H9 (cell line): ENCODE measurements at regions not wholly inside any gene's neighbourhood (a gene's known extent, or its start where the extent isn't known, plus 50 kb on each side); places are given as distances from the start of the nearest gene placed in this dataset.

ENCODE experiments used
- DNase-seq: peaks from one replicate; pipeline ENCODE4 v3.0.0-alpha.2; 2017
- H2AFZ ChIP-seq: one replicate; pipeline ENCODE4 v1.6.1; 2013; ENCODE audit warnings: mild to moderate bottlenecking, low read length, control low read depth, moderate library complexity
- H2AK5ac ChIP-seq: 2 replicates; pipeline ENCODE4 v1.6.1; 2013; ENCODE audit warnings: low read length, control low read depth, mixed read lengths; ENCODE audit not compliant: insufficient read length
- H2BK120ac ChIP-seq: one replicate; pipeline ENCODE4 v1.6.1; 2013; ENCODE audit warnings: low read depth, mild to moderate bottlenecking, low read length, control low read depth, inconsistent platforms; ENCODE audit not compliant: poor library complexity, severe bottlenecking
- H2BK12ac ChIP-seq: 2 replicates; pipeline ENCODE4 v1.6.1; 2013; ENCODE audit warnings: low read length, control low read depth, mixed read lengths, low read depth; ENCODE audit not compliant: insufficient read length
- H2BK15ac ChIP-seq: 2 replicates; pipeline ENCODE4 v1.6.1; 2013; ENCODE audit warnings: low read depth, low read length, control low read depth
- H2BK20ac ChIP-seq: one replicate; pipeline ENCODE4 v1.6.1; 2013; ENCODE audit warnings: low read depth, mild to moderate bottlenecking, low read length, control low read depth, inconsistent platforms; ENCODE audit not compliant: poor library complexity, severe bottlenecking
- H2BK5ac ChIP-seq: 2 replicates; pipeline ENCODE4 v1.6.1; 2013; ENCODE audit warnings: low read length, control low read depth, mixed read lengths; ENCODE audit not compliant: insufficient read length
- H3K14ac ChIP-seq: 2 replicates; pipeline ENCODE4 v1.6.1; 2013; ENCODE audit warnings: low read length, control low read depth; ENCODE audit not compliant: insufficient read depth
- H3K18ac ChIP-seq: 2 replicates; pipeline ENCODE4 v1.6.1; 2013; ENCODE audit warnings: low read depth, mild to moderate bottlenecking, mixed read lengths, low read length, control low read depth; ENCODE audit not compliant: insufficient read length
- H3K23ac ChIP-seq: 2 replicates; pipeline ENCODE4 v1.6.1; 2013; ENCODE audit warnings: low read length, control low read depth, mixed read lengths, low read depth; ENCODE audit not compliant: insufficient read length
- H3K23me2 ChIP-seq: 2 replicates; pipeline ENCODE4 v1.6.1; 2013; ENCODE audit warnings: low read depth, mild to moderate bottlenecking, mixed read lengths, low read length, control low read depth; ENCODE audit not compliant: insufficient read length, poor library complexity, severe bottlenecking
- H3K27ac ChIP-seq: 2 replicates; pipeline ENCODE4 v1.5.1; 2013; ENCODE audit warnings: low read length, control low read depth, mixed read lengths, low read depth; ENCODE audit not compliant: insufficient read length
- H3K27me3 ChIP-seq: 2 replicates; pipeline ENCODE4 v1.6.1; 2013; ENCODE audit warnings: low read length, control low read depth, inconsistent platforms; ENCODE audit not compliant: insufficient read depth
- H3K4ac ChIP-seq: 2 replicates; pipeline ENCODE4 v1.6.1; 2013; ENCODE audit warnings: low read depth, mild to moderate bottlenecking, control low read depth, inconsistent platforms, low read length, moderate library complexity
- H3K4me1 ChIP-seq: 2 replicates; pipeline ENCODE4 v1.6.1; 2013; ENCODE audit warnings: low read length, control low read depth, inconsistent platforms; ENCODE audit not compliant: insufficient read depth
- H3K4me2 ChIP-seq: 2 replicates; pipeline ENCODE4 v1.6.1; 2013; ENCODE audit warnings: low read length, control low read depth, mixed read lengths; ENCODE audit not compliant: insufficient read length, insufficient read depth
- H3K56ac ChIP-seq: 2 replicates; pipeline ENCODE4 v1.6.1; 2013; ENCODE audit warnings: low read depth, mild to moderate bottlenecking, mixed read lengths, low read length, control low read depth; ENCODE audit not compliant: insufficient read length
- H3K79me1 ChIP-seq: 2 replicates; pipeline ENCODE4 v1.6.1; 2013; ENCODE audit warnings: low read depth, mild to moderate bottlenecking, moderate library complexity, low read length, control low read depth, inconsistent platforms; ENCODE audit not compliant: insufficient read depth, poor library complexity, severe bottlenecking
- H3K79me2 ChIP-seq: 2 replicates; pipeline ENCODE4 v1.6.1; 2013; ENCODE audit warnings: low read length, control low read depth, inconsistent platforms; ENCODE audit not compliant: insufficient read depth
- H3K9ac ChIP-seq: 2 replicates; pipeline ENCODE4 v1.6.1; 2013; ENCODE audit warnings: low read length, control low read depth, mixed read lengths; ENCODE audit not compliant: insufficient read length; ENCODE audit errors: extremely low read depth
- H3K9me3 ChIP-seq: one replicate; pipeline ENCODE4 v1.6.1; 2013; ENCODE audit warnings: low read depth, low read length, inconsistent platforms; ENCODE audit not compliant: control insufficient read depth
- H3T11ph ChIP-seq: one replicate; pipeline ENCODE4 v1.6.1; 2013; ENCODE audit warnings: mild to moderate bottlenecking, low read length, control low read depth, inconsistent platforms
- H4K20me1 ChIP-seq: one replicate; pipeline ENCODE4 v1.6.1; 2013; ENCODE audit not compliant: control insufficient read depth, insufficient read length, insufficient read depth
- H4K5ac ChIP-seq: 2 replicates; pipeline ENCODE4 v1.6.1; 2013; ENCODE audit warnings: low read depth, mild to moderate bottlenecking, mixed read lengths, low read length, control low read depth; ENCODE audit not compliant: insufficient read length
- H4K8ac ChIP-seq: replicated peaks from 2 replicates; pipeline ENCODE4 v1.6.1; 2013; ENCODE audit warnings: low read length, control low read depth, mixed read lengths, low read depth; ENCODE audit not compliant: insufficient read length
- H4K91ac ChIP-seq: 2 replicates; pipeline ENCODE4 v1.6.1; 2013; ENCODE audit warnings: low read depth, mild to moderate bottlenecking, moderate library complexity, mixed read lengths, low read length, control low read depth; ENCODE audit not compliant: insufficient read length
- H3K27ac Mint-ChIP-seq, 3 experiments: 2 replicates in 2 of 3; 3 replicates in 1 of 3; pipeline ENCODE4 v1.8.0; 2020 to 2021; ENCODE audit warnings: mixed read lengths in 3 of 3, mild to moderate bottlenecking in 1 of 3, moderate library complexity in 1 of 3
- H3K27me3 Mint-ChIP-seq: 2 replicates; pipeline ENCODE4 v1.8.0; 2021; ENCODE audit warnings: low read depth, mild to moderate bottlenecking, moderate library complexity, mixed read lengths
- H3K36me3 Mint-ChIP-seq, 3 experiments: 2 replicates in 2 of 3; 3 replicates in 1 of 3; pipeline ENCODE4 v1.8.0; 2020 to 2021; ENCODE audit warnings: low read depth in 3 of 3, mixed read lengths in 3 of 3; ENCODE audit not compliant: insufficient read depth in 1 of 3
- H3K4me1 Mint-ChIP-seq, 2 experiments: 2 replicates each; pipeline ENCODE4 v1.8.0; 2020; ENCODE audit warnings: mixed read lengths in 2 of 2
- H3K4me3 Mint-ChIP-seq, 2 experiments: 2 replicates in 1 of 2; 3 replicates in 1 of 2; pipeline ENCODE4 v1.8.0; 2020 to 2021; ENCODE audit warnings: mild to moderate bottlenecking in 2 of 2, mixed read lengths in 2 of 2, moderate library complexity in 1 of 2
- H3K9me3 Mint-ChIP-seq, 2 experiments: 2 replicates in 1 of 2; 3 replicates in 1 of 2; pipeline ENCODE4 v1.8.0; 2020; ENCODE audit warnings: mild to moderate bottlenecking in 2 of 2, mixed read lengths in 2 of 2, moderate library complexity in 1 of 2
- CTCF ChIP-seq: fragments of 200-600 bp; sonication (generic); conservative IDR thresholded peaks from 3 replicates; pipeline ENCODE4 v1.8.0; 2021; ENCODE audit warnings: antibody characterized with exemption, mild to moderate bottlenecking
- WGBS: extraction: QIAGEN DNeasy Blood & Tissue Kit; methylation state at CpG from one replicate; pipeline ENCODE4 v1.1.7; 2013; ENCODE audit warnings: missing lambda C conversion rate, low lambda C conversion rate, mixed read lengths; ENCODE audit not compliant: insufficient read length; ENCODE audit errors: extremely low coverage; 5-methylcytosine and 5-hydroxymethylcytosine counted together

- Histone ChIP-seq H4K8ac (no peak overlapping the region), H3K23ac (no peak overlapping the region), H3K18ac (no peak overlapping the region), H3K79me1 (no peaks in the 10 kb centered on the region), H3K27me3 (no peaks in the 10 kb centered on the region), H3K14ac (no peak overlapping the region), H3K23me2 (no peaks in the 10 kb centered on the region), H3K56ac (no peak overlapping the region), H3K4ac (no peak overlapping the region), H2AK5ac (no peak overlapping the region), H3K79me2 (no peaks in the 10 kb centered on the region), H2BK5ac (no peak overlapping the region), H2BK12ac (no peak overlapping the region), H3K27ac (no peak overlapping the region), H3T11ph (no peak overlapping the region), H2BK15ac (no peak overlapping the region), H3K9ac (no peak overlapping the region), H3K4me2 (no peak overlapping the region), H2BK120ac (no peak overlapping the region), H4K5ac (no peak overlapping the region), H4K20me1 (no peaks in the 10 kb centered on the region), H2AFZ (no peak overlapping the region), H3K9me3 (no peaks in the 10 kb centered on the region), H3K4me1 (no peaks in the 10 kb centered on the region), H2BK20ac (no peak overlapping the region), H4K91ac (no peak overlapping the region)
- Mint-ChIP-seq H3K4me3 (no peak overlapping the region), H3K4me1 (no peaks in the 10 kb centered on the region), H3K9me3 (no peaks in the 10 kb centered on the region), H3K36me3 (no peaks in the 10 kb centered on the region), H3K27me3 (peaks cover 4% of the 10 kb centered on the region; the same call in 1 of the 2 replicates), H3K27ac (no peak overlapping the region)
- no peak for DNase-seq
- TF ChIP-seq CTCF, result no peak
- no CpG with 5 or more reads among the region's 3 CpGs for WGBS
These were observed 75.6 kb upstream of the STAM2 start for GRCh38 chr2:152251211-152251610.
